H1 (cell line): ENCODE measurements at regions not wholly inside any gene's neighbourhood (a gene's known extent, or its start where the extent isn't known, plus 50 kb on each side); places are given as distances from the start of the nearest gene placed in this dataset.

Source experiments
- CHD7 ChIP-seq: fragments of 300-600 bp; sonication (generic); IDR thresholded peaks from 2 replicates; pipeline ENCODE4 v1.7.1; 2012; ENCODE audit warnings: low read length, moderate library complexity, mild to moderate bottlenecking, inconsistent platforms; ENCODE audit not compliant: insufficient replicate concordance
- GABPA ChIP-seq: IDR thresholded peaks from 2 replicates; pipeline ENCODE4 v1.6.1; 2011; ENCODE audit warnings: mild to moderate bottlenecking, low read length, moderate library complexity, borderline replicate concordance; ENCODE audit not compliant: insufficient read depth
- KDM4A ChIP-seq: IDR thresholded peaks from one replicate; pipeline ENCODE4 v1.7.1; 2012; ENCODE audit warnings: low read depth, mild to moderate bottlenecking, moderate library complexity, low read length, inconsistent platforms; ENCODE audit not compliant: severe bottlenecking
- RBBP5 ChIP-seq: IDR thresholded peaks from 2 replicates; pipeline ENCODE4 v1.7.1; 2012; ENCODE audit warnings: low read depth, mild to moderate bottlenecking, inconsistent platforms, low read length, moderate library complexity, borderline replicate concordance
- TAF7 ChIP-seq: optimal IDR thresholded peaks from 2 replicates; pipeline ENCODE3; 2011; ENCODE audit warnings: low read depth, mild to moderate bottlenecking, inconsistent platforms, low read length, moderate library complexity, borderline replicate concordance
- TEAD4 ChIP-seq: IDR thresholded peaks from 2 replicates; pipeline ENCODE4 v1.6.1; 2012; ENCODE audit warnings: low read depth, low read length, inconsistent platforms, mixed read lengths
- USF2 ChIP-seq: IDR thresholded peaks from 2 replicates; pipeline ENCODE4 v1.6.1; 2011; ENCODE audit warnings: low read length, improper control_type of control experiment

- TF ChIP-seq CHD7: no peak
- no peak for TF ChIP-seq TAF7
- no peak for TF ChIP-seq GABPA
- no peak for TF ChIP-seq RBBP5
- no peak for TF ChIP-seq KDM4A
- no peak for TF ChIP-seq TEAD4
- no peak for TF ChIP-seq USF2
Measured at GRCh38 chr14:66421990-66422946, 63.9 kb upstream of the CCDC196 start (continued).
